Muscle of back (tissue), 3 donors: ENCODE measurements at regions not wholly inside any gene's neighbourhood (a gene's known extent, or its start where the extent isn't known, plus 50 kb on each side); places are given as distances from the start of the nearest gene placed in this dataset.
"Not testable (repeated sequence)": the region's sequence is repeated elsewhere in the genome, so short reads cannot be mapped to it uniquely, and the experiment has no call there.

Experiments
- DNase-seq, 3 donors: peaks; one replicate each; pipeline versions ENCODE4 v3.0.0 to v3.0.0-alpha.2; 2013

- no peak for DNase-seq
Observed at GRCh38 chr14:56996721-56997399, 186.6 kb upstream of the OTX2 start.

GRCh38 chr14:56995010-56995409 is 184.7 kb upstream of the OTX2 start:
- DNase-seq, result no peak

- DNase-seq, result no peak
Observed at GRCh38 chr14:56992332-56992820, 182.1 kb upstream of the OTX2 start.

- not testable (repeated sequence) for DNase-seq
Observed at GRCh38 chr14:56990991-56991627, 180.8 kb upstream of the OTX2 start.

- no peak for DNase-seq
Observed at GRCh38 chr14:56989359-56989758, 179.1 kb upstream of the OTX2 start.

GRCh38 chr14:56979936-56980335 is 169.7 kb upstream of the OTX2 start:
- DNase-seq, result no peak

- DNase-seq, result no peak
Observed at GRCh38 chr14:56976211-56976610, 165.9 kb upstream of the OTX2 start.

- no peak for DNase-seq
Observed at GRCh38 chr14:56975521-56975920, 165.2 kb upstream of the OTX2 start.

- no peak for DNase-seq
Observed at GRCh38 chr14:56972948-56973347, 162.7 kb upstream of the OTX2 start.

GRCh38 chr14:56964895-56965294 is 154.6 kb upstream of the OTX2 start:
- no peak for DNase-seq

- DNase-seq, result peak in 1 of 3 donors; percentile 9
Observed at GRCh38 chr14:56963381-56963780, 153.1 kb upstream of the OTX2 start.

GRCh38 chr14:56962444-56963080 is 152.3 kb upstream of the OTX2 start:
- no peak for DNase-seq

- no peak for DNase-seq
Observed at GRCh38 chr14:56959869-56960268, 149.6 kb upstream of the OTX2 start.

GRCh38 chr14:56959121-56959520 is 148.8 kb upstream of the OTX2 start:
- no peak for DNase-seq

GRCh38 chr14:56956182-56956581 is 145.9 kb upstream of the OTX2 start:
- DNase-seq, result no peak

GRCh38 chr14:56955745-56956144 is 145.5 kb upstream of the OTX2 start:
- no peak for DNase-seq

- DNase-seq, result peak in 2 of 3 donors; percentile 4 to 5
Observed at GRCh38 chr14:56953884-56954283, 143.6 kb upstream of the OTX2 start.

- no peak for DNase-seq
Observed at GRCh38 chr14:56952766-56953473, 142.6 kb upstream of the OTX2 start.

GRCh38 chr14:56949828-56950227 is 139.5 kb upstream of the OTX2 start:
- no peak for DNase-seq

GRCh38 chr14:56945291-56945690 is 135.0 kb upstream of the OTX2 start:
- no peak for DNase-seq

GRCh38 chr14:56944397-56944796 is 134.1 kb upstream of the OTX2 start:
- DNase-seq, result no peak

- DNase-seq, result no peak
Observed at GRCh38 chr14:56933446-56933845, 123.2 kb upstream of the OTX2 start.
